Caco-2 (cell line): ENCODE measurements at regions not wholly inside any gene's neighbourhood (a gene's known extent, or its start where the extent isn't known, plus 50 kb on each side); places are given as distances from the start of the nearest gene placed in this dataset.

Experiments
- BruUV-seq: library from RNA; stranded (reverse); fragments of 400-500 nt; replicated peaks from 2 replicates; lab custom pipeline; 2021; lab: Mats Ljungman, UMichigan
- CTCF ChIA-PET: fragments of 300-600 bp; sonication (Branson Sonifier 250); formaldehyde crosslinking; loops from one replicate; lab custom pipeline; 2022; ENCODE audit warnings: antibody characterized with exemption; lab: Charles Lee
- POLR2A ChIA-PET: fragments of 300-600 bp; sonication (Branson Sonifier 250); formaldehyde crosslinking; loops from one replicate; lab custom pipeline; 2022; ENCODE audit warnings: antibody characterized with exemption; lab: Charles Lee
- DNase-seq, 2 experiments: peaks; one replicate each; pipeline versions ENCODE4 v3.0.0 to v3.0.0-alpha.2; 2020 to 2022
- H3K27me3 ChIP-seq: replicated peaks from 2 replicates; pipeline ENCODE4 v1.6.0; 2011; ENCODE audit warnings: low read length; ENCODE audit not compliant: control insufficient read depth, insufficient read depth
- H3K36me3 ChIP-seq: 2 replicates; pipeline ENCODE4 v1.5.1; 2011; ENCODE audit warnings: low read length; ENCODE audit not compliant: control insufficient read depth, insufficient read depth
- H3K4me1 ChIP-seq: fragments of 250-450 bp; sonication (Bioruptor Pico); 2 replicates; pipeline ENCODE4 v1.5.1; 2020; ENCODE audit warnings: mild to moderate bottlenecking
- H3K4me3 ChIP-seq: 2 replicates; pipeline ENCODE4 v1.5.1; 2011; ENCODE audit warnings: low read depth, mild to moderate bottlenecking, control low read depth, low read length
- H3K9me3 ChIP-seq: fragments of 250-450 bp; sonication (Bioruptor Pico); 2 replicates; pipeline ENCODE4 v1.5.1; 2020; ENCODE audit warnings: mild to moderate bottlenecking, moderate library complexity
- H3K27ac Mint-ChIP-seq: one replicate; pipeline ENCODE4 v1.8.0; 2022; ENCODE audit warnings: mixed read lengths; ENCODE audit not compliant: unreplicated experiment
- H3K27me3 Mint-ChIP-seq: one replicate; pipeline ENCODE4 v1.8.0; 2022; ENCODE audit warnings: mixed read lengths; ENCODE audit not compliant: insufficient read depth, unreplicated experiment
- H3K36me3 Mint-ChIP-seq: one replicate; pipeline ENCODE4 v1.8.0; 2022; ENCODE audit warnings: mild to moderate bottlenecking, mixed read lengths; ENCODE audit not compliant: insufficient read depth, unreplicated experiment
- H3K4me1 Mint-ChIP-seq: one replicate; pipeline ENCODE4 v1.8.0; 2022; ENCODE audit warnings: low read depth, mixed read lengths; ENCODE audit not compliant: unreplicated experiment
- H3K4me3 Mint-ChIP-seq: one replicate; pipeline ENCODE4 v1.8.0; 2022; ENCODE audit warnings: mild to moderate bottlenecking, moderate library complexity, mixed read lengths; ENCODE audit not compliant: unreplicated experiment
- H3K9me3 Mint-ChIP-seq: one replicate; pipeline ENCODE4 v1.8.0; 2022; ENCODE audit warnings: mixed read lengths; ENCODE audit not compliant: unreplicated experiment
- intact Hi-C: fragments of 100-400 bp; cut with micrococcal nuclease; formaldehyde crosslinking; loops from one replicate; pipeline ENCODE4 v1.10.0; 2022; ENCODE audit not compliant: unreplicated experiment
- TF ChIP-seq, protein P1 (sequence below), 2 experiments: fragments of 200-600 bp in 1 of 2; IDR thresholded peaks; 1 replicate in 1 of 2; 2 replicates in 1 of 2; pipeline versions ENCODE4 v1.5.1 to v1.8.0; 2011 to 2022; ENCODE audit warnings: antibody characterized with exemption in 1 of 2, control low read depth in 1 of 2, inconsistent platforms in 1 of 2, low read depth in 1 of 2, low read length in 1 of 2, mild to moderate bottlenecking in 1 of 2, moderate library complexity in 1 of 2; ENCODE audit not compliant: insufficient read depth in 1 of 2, severe bottlenecking in 1 of 2, unreplicated experiment in 1 of 2

DNA sequence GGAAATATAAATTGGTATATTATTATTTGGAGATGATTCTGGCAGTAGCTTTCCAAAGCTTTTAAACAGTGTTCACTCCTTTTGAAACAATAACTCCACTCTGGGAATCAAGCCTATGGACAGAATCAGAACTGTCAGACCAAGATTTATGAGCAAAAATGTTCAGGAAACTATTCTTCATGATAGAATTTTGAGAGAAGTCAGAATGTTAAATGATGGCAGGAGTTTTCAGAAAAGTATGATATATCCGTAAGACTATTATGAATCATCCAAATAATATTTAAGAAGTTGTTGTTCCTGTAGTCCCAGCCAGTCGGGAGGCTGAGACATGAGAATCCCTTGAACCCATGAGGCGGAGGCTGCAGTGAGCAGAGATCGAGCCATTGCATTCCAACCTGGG is 50.5 kb upstream of the ADGRG2 start:
- no peaks in the 10 kb centered on the region for H3K27me3 ChIP-seq
- no TSS peak for BruUV-seq
- no peak for DNase-seq
- intact Hi-C loops: no loop called here
- ChIA-PET CTCF (no interaction called here), POLR2A (no interaction called here)
- H3K4me1 Mint-ChIP-seq: peaks cover 9% of the 10 kb centered on the region
- H3K36me3 ChIP-seq: no peaks in the 10 kb centered on the region
- no peak overlapping the region for H3K4me3 ChIP-seq
- no peaks in the 10 kb centered on the region for H3K9me3 Mint-ChIP-seq
- TF ChIP-seq, protein P1, sequence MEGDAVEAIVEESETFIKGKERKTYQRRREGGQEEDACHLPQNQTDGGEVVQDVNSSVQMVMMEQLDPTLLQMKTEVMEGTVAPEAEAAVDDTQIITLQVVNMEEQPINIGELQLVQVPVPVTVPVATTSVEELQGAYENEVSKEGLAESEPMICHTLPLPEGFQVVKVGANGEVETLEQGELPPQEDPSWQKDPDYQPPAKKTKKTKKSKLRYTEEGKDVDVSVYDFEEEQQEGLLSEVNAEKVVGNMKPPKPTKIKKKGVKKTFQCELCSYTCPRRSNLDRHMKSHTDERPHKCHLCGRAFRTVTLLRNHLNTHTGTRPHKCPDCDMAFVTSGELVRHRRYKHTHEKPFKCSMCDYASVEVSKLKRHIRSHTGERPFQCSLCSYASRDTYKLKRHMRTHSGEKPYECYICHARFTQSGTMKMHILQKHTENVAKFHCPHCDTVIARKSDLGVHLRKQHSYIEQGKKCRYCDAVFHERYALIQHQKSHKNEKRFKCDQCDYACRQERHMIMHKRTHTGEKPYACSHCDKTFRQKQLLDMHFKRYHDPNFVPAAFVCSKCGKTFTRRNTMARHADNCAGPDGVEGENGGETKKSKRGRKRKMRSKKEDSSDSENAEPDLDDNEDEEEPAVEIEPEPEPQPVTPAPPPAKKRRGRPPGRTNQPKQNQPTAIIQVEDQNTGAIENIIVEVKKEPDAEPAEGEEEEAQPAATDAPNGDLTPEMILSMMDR (IDR thresholded peaks at IDR 0.05; ENCODE audit: insufficient read depth in 1 of 2, low read depth in 1 of 2, low read length in 1 of 2, severe bottlenecking in 1 of 2, unreplicated experiment in 1 of 2): no peak
- H3K27me3 Mint-ChIP-seq: no peaks in the 10 kb centered on the region
- H3K4me1 ChIP-seq: no peaks in the 10 kb centered on the region
- H3K4me3 Mint-ChIP-seq: no peak overlapping the region
- H3K9me3 ChIP-seq: no peaks in the 10 kb centered on the region
- no peak overlapping the region for H3K27ac Mint-ChIP-seq
- no peaks in the 10 kb centered on the region for H3K36me3 Mint-ChIP-seq

DNA sequence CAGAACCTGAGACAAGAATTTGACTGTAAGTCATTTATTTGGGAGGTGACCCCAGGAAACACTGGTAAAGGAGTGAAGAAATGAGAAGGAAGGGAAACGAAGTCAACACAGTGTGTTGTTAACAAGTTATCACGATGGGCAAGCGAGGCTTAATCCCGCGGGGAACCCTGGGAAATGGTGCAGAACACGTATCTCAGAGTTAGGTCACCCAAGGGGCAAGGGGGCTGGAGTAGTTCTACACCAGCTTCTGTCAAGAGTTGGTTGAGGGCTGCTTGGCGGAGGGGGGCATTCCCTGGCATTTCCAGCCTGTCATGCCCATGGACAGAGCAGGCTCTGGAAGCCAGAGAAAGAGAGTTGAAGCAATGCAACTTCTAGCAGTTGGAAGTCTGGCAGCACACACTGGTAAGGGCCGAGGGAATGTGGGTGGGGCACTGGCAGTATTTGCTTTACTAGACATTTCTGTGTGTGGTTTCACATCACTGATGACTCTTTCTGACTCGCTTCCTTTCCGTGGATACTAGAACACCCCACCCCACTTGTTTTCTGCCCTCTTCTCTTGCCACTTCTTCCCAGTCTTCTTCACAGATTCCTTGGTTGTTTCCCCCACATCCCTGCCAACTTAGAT is 52.2 kb upstream of the ADGRG2 start:
- H3K4me1 ChIP-seq: no peaks in the 10 kb centered on the region
- no peak overlapping the region for H3K4me3 Mint-ChIP-seq
- H3K36me3 ChIP-seq: no peaks in the 10 kb centered on the region
- intact Hi-C loops: no loop called here
- H3K27me3 ChIP-seq: no peaks in the 10 kb centered on the region
- no peak overlapping the region for H3K4me3 ChIP-seq
- no peaks in the 10 kb centered on the region for H3K27me3 Mint-ChIP-seq
- H3K9me3 Mint-ChIP-seq: no peaks in the 10 kb centered on the region
- no peak overlapping the region for H3K27ac Mint-ChIP-seq
- no TSS peak for BruUV-seq
- TF ChIP-seq, protein P1 (IDR thresholded peaks at IDR 0.05; ENCODE audit: insufficient read depth in 1 of 2, low read depth in 1 of 2, low read length in 1 of 2, severe bottlenecking in 1 of 2, unreplicated experiment in 1 of 2): no peak
- H3K9me3 ChIP-seq: no peaks in the 10 kb centered on the region
- DNase-seq: no peak
- CTCF ChIA-PET: no interaction called here
- POLR2A ChIA-PET: no interaction called here
- H3K4me1 Mint-ChIP-seq: peaks cover 9% of the 10 kb centered on the region
- H3K36me3 Mint-ChIP-seq: no peaks in the 10 kb centered on the region

DNA sequence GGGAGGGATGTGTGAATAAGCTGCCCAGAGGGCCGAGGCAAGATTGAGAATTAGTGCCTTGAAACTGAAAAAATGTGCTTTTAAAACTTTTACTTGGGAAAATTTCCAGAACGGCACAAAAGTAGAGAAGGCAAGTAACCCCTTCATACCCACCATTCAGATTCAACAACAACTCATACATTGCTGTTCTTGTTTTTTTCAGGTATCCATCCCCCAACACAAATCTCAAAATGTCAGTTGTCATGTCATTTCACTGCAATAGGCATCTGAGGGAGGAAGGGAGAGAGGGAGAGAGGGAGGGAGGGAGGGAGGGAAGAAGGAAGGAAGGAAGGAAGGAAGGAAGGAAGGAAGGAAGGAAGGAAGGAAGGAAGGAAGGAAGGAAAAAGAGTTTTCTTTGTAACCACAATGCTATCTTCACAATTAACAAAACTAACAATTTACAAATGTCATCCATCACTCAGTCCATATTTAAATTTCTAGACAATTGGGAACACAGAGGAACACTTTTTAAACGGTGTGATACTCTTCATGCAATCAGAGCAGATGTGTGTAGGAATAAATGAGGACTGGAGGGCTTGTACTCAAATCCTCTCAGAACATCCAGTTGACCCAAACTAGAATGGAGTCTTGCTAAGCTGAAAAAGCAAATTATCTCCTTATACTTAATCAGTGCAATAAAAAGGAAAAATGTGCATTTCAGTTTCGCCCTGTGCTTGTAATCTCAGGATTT is 54.8 kb upstream of the ADGRG2 start:
- no peak overlapping the region for H3K27ac Mint-ChIP-seq
- Histone ChIP-seq H3K9me3 (no peaks in the 10 kb centered on the region), H3K4me3 (no peak overlapping the region), H3K36me3 (no peaks in the 10 kb centered on the region), H3K27me3 (no peaks in the 10 kb centered on the region), H3K4me1 (no peaks in the 10 kb centered on the region)
- POLR2A ChIA-PET: no interaction called here
- intact Hi-C loops: no loop called here
- no TSS peak for BruUV-seq
- no peaks in the 10 kb centered on the region for H3K27me3 Mint-ChIP-seq
- H3K36me3 Mint-ChIP-seq: no peaks in the 10 kb centered on the region
- no peak overlapping the region for H3K4me3 Mint-ChIP-seq
- no peak for DNase-seq
- no peaks in the 10 kb centered on the region for H3K9me3 Mint-ChIP-seq
- CTCF ChIA-PET: no interaction called here
- TF ChIP-seq, protein P1 (IDR thresholded peaks at IDR 0.05; ENCODE audit: insufficient read depth in 1 of 2, low read depth in 1 of 2, low read length in 1 of 2, severe bottlenecking in 1 of 2, unreplicated experiment in 1 of 2): no peak
- H3K4me1 Mint-ChIP-seq: peaks cover 9% of the 10 kb centered on the region
